GM19239 (cell line): ENCODE measurements at regions not wholly inside any gene's neighbourhood (a gene's known extent, or its start where the extent isn't known, plus 50 kb on each side); places are given as distances from the start of the nearest gene placed in this dataset.

Source experiments
- DNase-seq: peaks from one replicate; pipeline ENCODE4 v3.0.0; 2011; ENCODE audit warnings: low spot score; ENCODE audit not compliant: insufficient read length
- FAIRE-seq: peaks from 2 replicates; lab custom pipeline; 2011; peaks lifted over from hg19 to GRCh38; lab: Jason Lieb, UNC

DNA sequence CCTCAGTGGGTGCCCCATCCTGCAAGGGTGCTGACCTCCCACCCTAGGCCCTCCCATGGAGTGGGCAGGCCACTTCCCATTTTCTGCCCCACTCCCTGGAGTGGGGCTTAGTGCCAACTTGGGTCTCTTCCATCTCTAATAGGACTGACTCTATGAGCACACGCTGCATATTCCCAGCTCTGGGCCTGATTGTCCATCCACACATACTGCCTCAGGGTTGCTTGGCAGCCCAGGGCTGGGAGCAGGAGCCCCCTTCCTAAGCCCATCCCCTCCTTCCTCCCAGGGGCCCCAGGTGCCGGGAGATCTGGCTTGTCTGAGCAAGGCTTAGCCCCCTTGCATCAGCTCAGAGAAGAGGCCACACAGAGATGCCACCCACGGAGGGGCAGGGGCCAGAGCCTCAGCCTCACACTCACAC is 55.1 kb downstream of the PJA1 start:
- DNase-seq (no peak), FAIRE-seq (no peak)

DNA sequence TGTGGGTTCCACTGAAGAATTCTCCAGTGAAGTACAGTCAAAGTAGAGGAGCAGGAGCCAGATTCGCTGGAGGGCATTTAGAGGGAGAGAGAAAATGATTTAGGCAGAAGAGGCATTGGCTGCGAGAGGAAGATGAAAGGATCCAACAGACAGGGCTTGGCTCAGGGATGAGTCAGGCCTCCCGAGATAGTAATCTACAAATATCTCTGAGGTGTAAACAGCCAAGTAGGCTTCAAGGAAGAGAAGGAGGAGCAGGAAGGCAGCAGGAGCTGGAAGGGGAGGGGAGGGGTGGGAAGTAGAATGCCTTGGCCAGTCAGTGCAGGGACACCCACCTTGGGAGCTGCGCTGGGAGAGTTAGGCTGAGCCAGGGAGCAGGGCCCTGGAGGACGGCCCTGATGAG is 55.5 kb downstream of the PJA1 start:
- no peak for DNase-seq
- FAIRE-seq = no peak

DNA sequence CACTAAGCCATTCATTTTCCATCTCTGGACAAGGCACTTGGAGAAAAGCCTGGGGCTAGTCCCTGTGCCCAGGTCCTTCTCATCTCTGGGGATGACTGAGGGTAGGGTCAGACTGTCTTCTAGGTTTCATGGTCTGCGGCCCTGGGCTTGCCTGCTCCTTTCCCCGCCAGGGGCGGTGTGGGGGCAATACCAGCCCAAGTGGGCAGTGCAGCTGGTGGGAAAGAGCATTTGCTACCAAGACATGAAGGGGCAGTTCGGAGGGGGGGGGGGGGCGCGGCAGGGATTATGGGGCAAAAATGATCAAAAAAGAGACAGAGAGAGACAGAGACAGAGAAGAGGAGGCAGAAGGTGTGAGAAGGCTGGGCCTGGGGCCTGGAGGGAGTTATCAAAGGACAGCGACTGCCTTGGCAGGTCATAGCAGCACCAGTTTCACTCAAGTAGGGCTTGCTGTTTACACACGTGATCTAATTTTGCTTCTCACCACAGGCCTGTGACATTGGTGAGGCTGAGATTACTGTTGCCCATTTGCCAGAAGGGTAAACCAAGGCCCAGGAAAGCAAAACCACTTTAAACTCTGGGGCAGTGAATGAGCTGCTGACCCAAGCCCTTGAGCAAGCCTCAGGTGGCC is 56.1 kb downstream of the PJA1 start:
- no peak for FAIRE-seq
- no peak for DNase-seq

DNA sequence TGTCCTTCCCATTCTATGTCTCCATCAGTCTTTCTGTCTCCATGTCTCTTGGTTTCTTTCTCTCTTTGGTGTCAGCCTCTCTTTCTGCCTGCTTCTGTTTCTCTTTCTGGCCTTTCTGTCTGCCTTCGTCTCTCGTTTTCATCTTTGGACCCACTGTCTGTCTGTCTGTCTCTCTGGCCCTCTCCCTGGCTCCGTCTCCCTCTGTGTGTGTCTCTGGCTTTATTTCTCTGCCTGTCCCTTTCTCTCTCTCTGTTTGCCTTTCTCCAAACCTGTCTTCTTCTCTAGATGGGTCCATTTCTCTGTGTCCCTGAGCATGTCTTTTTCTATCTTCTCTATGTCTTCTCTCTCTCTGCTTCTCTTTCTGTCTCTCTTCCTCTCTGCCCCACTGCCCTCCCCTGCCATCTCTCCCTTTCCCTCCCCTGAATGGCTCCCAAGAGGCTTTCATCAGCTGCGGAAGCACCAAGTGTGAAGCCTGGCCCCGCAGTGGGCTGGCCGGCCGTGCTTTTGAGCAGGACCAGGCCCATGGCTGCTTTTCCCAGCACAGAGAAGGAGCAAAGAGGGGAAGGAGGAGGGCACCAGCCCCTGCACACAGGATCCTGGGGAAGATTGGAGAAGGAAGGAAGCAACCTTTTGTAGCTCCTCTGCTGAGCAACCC is 57.4 kb downstream of the PJA1 start:
- no peak for DNase-seq
- FAIRE-seq = no peak

DNA sequence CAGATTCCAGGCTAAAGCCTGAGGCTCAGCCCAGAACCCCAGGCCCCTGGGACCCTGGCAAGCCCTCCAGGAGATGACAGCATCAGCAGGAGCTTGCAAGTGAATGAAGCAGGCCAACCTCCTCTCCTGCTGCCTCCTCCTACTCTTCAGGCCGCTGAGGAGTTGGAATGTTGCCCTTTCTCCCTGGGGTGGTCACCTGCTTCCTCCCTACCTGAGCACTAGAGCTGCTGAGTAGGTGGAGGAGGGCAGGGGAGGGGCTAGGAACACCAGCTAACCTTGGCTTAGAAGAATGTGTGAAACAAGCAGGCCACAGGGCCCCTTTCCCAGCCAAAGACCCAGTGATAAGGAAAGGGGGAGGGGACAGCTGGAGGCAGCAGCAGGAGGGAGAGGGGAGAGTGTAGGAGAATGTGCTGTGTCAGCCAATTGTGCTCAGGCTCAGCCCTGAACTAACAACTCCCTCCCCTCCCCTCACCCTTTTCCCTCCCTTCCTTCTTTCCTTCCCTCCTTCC is 58.0 kb downstream of the PJA1 start:
- FAIRE-seq (no peak), DNase-seq (no peak)

DNA sequence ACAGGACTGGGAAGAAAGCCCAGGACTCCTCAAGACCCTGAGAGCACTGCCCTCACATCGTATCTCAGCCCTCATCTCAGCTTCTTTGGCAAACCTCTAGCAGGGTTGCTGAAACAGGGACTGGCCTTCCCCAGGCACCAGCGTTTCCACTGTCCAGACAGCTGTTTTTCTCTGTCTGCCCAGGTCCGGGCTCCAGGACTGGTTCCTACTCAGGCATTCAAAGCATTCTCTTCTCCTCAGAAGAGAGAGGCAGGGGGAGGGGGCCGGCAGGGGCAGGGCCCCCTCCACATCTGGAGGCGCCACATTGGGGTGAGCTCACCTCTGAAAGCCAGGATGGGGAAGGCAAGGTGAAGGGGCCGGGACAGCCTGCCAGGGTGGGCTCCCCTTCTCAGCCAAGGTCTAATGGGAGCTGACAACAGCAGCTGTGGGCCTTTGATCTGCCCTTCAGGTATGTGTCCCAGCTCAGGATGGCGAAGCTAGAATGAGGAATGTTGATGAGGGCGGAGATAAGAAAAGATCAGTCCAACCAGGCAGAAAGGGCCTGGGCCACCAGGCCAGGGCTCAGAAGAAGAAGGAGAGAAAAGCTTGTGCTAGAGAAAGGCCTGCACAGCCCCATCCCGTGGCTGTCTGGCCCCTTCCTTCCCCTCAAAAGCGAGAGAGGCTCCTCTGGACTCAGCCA is 60.4 kb downstream of the PJA1 start:
- DNase-seq (no peak), FAIRE-seq (no peak)

DNA sequence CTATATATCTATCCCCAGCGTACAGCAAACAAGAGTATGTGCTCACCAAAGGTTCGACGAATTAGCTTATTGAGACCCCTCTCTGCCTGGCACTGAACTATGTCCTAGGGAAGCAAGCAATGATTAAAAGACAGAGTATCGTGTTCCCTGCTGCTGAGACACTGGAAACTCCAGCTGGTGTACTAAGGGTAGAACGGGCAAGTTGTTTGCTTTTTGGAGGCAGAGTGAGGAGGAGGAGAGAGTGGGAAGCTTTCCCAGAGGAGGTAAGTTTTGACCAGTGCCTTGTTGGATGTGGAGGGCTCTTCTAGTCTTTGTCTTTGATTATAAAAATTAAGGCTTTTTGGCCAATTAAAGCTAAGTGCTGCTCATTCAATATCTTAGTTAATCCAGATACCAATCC is 61.7 kb downstream of the PJA1 start:
- DNase-seq = no peak
- FAIRE-seq = no peak

DNA sequence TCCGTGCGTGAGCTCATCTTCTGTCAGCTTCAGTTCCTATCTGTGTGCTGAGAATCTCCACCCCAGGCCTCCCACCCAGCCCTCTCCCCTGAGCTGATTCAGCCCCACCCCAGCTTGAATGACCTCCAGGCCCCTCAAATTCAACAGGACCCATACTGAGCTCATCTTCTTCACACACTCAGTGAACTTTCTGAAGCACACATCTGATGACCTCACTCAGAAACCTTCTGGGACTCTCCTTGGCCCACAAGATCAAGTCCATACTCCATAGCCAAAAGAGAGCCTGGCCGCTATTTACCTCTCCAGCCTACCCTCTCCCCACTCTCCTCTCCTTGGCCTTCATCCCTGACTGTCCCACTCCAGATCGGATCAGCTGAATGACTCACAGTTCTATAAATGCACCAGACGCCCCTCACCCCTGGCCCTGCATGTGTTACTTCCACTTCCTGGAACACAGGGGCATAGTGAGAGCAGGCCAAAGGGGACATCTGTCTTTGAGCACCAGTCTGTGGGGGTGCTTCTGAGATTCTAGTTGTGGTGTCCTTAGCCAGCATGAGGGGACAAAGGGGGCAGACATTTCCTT is 62.5 kb downstream of the PJA1 start:
- FAIRE-seq (no peak), DNase-seq (no peak)

DNA sequence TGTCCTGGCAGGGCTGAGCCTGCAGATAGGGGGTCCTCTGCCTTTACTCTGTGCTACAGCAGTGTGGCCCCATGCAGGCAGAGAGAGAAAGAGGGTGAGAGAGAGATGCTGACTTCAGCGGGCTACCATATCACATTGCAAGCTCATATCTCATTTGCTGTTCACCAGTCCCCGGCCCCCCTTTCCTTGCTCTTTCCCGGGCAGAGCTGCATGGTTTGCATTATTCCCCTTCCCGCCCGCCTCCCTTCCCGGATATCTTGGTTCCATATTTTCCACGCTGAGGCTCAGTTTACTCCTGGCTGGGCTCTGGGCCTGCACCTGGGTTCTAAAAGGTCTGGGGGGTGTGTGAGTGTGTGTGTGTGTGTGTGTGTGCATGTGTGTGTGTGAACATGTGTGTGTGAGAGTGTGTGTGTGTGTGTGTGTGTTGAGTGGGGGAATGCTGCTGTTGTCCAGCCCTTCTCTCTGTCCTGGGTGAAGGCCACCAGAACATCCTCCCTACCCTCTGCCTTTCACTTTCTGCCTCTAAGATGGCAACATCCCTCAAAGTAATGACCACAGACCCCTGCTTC is 63.5 kb downstream of the PJA1 start:
- FAIRE-seq = no peak
- DNase-seq = no peak

DNA sequence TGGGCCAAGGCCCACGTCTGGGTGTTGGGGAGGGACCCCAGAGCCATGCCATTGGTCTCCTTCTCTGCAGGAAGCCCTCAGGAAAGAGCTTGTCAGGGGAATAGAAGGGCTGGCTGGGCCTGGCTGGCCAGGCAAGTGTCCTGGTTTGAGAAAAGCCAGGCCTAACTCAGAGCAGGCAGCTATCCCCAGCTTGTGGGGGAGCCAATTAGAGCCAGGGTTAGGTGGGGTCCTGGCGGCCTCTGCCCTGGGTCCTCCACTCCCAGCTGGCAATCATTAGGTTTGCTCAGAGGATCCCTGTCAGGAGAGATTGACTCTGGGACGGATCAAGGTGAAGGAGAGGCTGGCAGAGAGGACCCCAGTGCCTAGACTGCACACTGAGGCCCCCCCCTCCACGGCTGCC is 64.8 kb downstream of the PJA1 start:
- FAIRE-seq (no peak), DNase-seq (no peak)

DNA sequence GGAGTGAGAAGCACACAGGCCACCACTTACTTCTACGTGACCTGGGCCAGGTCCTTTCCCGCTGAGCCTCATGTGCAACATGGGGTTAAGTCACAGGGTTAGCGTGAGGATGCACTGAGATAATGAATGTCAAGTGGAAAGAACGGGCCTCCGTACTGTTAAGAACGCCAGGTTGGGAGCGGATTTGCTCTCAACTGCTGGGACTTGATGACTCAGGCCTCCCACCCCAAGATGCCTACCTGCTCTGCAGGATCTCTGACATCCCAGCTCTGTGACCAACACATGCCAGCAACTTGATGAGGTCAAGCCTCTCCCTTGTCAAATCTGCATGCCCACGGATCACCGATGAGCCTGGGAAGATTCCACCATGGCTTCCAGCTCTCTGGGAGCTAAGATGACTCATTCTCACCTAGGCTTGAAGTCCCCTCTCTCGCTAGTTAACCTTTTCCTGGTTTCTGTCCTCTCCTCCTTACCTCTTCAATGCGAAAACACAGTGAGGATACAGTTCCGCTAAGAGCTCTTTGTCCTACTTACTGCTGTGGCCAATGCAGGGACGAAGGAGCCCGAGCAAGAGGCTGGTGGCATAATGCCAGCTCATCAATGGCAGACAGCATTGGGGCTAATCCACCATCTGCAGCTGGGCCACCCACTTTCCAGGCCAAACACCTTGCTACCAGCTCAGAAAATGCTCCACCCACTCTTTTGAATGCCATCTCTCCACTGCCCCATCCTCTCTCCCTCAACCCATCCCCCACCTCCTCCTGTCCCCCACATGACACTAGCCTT is 67.6 kb downstream of the PJA1 start:
- FAIRE-seq = no peak
- DNase-seq = no peak

DNA sequence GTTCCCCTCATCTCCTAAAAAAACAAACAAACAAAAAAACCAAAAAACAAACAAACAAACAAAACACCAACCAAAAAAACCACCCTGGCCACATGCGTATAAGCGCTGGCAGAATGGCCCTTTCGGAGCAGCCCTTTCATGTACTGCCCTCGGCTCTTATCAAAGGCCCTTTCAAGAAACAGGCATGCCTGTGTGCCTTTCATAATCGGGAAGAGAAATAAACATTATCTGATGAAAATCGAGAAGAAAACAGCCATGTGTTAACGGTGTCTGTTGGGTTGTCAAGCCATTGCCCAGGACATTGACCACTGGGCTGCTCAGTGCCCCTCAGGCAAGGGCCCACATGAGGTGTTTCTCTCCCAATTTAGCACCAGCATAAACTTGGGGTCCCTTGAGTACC is 68.3 kb downstream of the PJA1 start:
- DNase-seq (no peak), FAIRE-seq (no peak)

DNA sequence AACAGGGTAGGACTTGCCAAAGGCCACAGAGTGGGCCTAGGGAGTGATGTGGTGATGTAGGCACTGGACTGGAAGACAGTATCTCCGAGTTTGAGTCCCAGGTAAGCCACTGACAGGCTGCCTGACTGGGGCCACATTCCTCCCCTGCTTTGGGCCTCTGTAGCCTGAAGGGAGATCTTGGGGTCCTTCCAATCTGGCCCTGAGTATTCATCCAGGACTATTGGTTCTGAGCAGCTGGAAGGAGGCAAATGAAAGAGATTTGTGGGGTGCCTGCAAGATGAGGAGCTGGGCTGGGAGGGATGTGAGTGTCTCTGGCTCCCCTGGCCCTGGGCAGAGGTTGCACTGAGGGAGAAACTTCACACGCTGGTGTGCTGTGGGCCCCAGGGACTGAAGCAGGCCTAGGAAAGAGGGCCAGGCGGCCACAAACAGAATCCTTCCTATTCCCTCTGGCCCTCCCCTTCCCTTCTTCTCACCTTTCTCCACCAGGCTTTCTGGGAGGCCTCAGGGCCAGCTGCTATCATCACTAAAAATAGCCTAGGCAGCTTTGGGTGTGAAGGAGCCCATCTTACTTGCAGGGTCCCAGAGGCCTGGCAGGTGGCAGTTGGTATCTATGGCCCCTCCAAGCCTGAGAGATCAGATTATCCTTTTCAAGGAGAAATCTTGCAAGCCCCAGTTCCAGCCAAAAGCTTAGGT is 70.1 kb downstream of the PJA1 start:
- no peak for DNase-seq
- no peak for FAIRE-seq

DNA sequence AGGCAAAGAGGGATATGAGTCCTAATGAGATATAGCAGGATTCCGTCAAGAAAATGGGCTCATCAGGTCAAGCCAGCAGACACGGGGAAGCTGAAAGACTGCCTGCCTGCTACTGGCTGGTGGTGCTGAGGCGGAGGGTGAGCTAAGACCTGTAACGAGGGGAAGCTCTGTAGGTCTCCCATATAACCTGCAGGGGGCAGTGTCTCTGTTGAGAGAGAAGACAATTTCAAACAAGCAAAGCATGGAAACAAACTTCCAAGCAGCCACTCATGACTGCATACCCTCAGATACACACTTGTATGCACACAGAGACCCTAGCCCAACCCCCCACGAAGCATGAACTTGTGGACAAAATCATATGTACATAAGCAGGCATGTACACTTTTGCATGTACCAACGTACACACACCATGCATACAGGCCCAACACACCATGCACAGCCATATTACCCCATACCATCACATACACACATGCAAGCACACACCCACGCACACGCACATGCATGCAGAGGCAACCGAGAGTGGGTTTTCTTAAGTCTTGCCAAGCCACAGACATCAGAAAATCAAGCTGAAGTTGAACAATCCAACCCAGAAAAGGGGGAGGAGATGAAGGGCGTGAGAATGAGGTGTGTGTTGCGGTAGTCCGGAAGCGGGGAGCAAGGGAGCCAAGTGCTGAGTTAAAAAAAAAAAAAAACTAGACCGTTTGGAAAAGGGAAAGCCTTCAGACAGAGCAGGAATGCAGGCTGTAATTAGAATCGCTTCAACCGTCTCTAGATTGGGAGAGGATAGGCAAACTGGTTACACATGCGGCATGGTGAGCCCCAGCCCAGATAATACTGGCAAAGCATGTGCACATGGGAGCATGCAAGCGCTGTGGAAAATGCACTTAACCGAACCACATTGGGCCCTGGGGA is 71.0 kb downstream of the PJA1 start:
- DNase-seq (peak; percentile 22), FAIRE-seq (peak; percentile 84)

DNA sequence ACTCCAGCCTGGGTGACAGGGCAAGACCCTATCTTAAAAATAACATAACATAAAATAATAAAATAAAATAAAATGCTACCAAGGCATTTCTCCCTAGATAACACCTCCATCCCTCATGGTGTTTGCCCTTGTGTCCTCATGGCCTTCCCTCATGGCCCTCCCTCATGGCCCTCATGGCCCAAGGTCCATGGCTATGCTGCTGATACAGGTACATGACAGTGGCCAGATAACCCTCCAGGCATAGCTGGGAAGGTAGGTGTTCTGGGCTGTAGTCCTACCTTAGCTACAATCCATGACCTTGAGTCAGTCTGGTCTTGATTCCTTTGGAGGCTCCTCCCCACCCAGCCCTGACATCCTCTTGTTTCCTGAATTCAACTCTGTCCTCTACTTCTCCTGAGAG is 75.2 kb downstream of the PJA1 start:
- FAIRE-seq = no peak
- no peak for DNase-seq

DNA sequence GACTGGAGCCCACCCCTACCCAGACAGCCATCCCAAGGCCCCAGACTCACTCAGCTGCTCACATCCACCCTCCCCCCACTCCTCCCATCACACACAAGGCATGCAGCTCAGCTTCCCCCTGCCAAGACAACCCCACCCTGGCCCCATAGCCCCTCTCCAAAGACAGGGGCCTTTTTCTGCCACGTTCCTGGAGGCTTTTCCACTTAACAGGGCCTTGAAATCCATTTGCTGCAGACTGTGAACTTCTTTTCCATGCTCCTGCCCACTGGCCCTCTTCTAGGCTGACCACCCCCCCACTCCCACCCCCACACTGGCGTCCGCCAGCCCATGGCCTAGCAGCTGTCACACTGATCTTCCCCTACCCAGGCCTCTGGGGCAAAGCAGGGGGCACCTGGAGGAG is 76.0 kb downstream of the PJA1 start:
- FAIRE-seq (no peak), DNase-seq (no peak)

DNA sequence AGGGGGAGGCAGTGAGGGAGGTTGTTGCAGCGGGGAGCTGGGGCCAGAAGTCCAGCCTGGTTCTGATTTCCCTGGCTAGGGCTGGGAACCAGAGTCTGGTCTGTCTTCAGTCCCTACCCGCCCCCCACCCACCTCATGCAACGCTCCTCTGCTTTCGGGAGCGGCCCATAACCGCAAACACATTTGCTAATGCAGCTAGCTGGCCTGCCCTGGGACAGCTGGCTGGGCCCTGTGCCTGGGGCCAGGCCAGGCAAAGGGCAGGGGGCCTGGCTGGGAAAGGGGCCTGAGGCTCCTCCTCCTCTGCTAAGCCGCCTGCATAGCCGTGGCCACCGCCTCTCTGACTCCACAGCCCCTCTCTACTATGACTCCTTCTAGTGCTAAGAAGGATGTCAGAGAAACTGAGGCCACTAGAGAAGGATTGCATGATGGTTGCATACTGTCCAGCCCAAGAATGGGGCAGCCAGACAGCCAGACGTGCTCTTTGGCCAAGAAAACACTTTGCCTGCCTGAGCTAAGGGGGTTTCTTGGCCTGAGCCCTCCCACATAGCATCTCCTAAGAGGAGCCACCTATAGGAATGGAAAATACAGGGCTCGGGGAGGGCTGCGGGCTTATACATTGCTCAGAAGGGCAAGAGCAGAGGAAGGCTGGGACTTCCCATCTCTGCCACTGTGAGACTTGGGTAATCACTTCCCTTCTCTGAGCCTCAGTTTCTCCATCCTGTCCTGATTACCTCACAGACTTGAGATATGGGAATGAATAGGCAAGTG is 76.9 kb downstream of the PJA1 start:
- no peak for DNase-seq
- no peak for FAIRE-seq

DNA sequence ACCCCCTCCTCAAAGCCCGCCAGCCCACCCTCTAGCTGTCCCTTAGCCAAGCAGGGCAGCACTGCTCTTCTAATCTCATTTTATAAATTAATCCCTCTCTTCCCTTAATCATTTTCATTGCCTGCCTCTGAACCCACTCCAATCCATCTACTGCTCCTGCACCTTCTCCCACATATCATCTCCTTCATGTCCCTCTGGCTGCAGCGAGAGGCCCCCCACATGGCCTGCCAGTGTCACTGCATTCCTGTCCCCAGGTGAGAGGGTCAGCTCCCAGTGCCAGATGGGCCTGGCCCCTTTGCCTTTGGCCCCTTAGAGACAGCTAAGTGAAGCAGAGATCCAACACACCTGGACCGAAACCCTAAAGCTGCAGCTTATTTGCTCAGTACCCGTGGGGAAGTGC is 79.4 kb downstream of the PJA1 start:
- no peak for FAIRE-seq

More for the DNA sequence above, 79.4 kb downstream of the PJA1 start:
- DNase-seq = no peak
